HG02759 (cell line): ENCODE measurements at regions not wholly inside any gene's neighbourhood (a gene's known extent, or its start where the extent isn't known, plus 50 kb on each side); places are given as distances from the start of the nearest gene placed in this dataset.
"Not testable (repeated sequence)": the region's sequence is repeated elsewhere in the genome, so short reads cannot be mapped to it uniquely, and the experiment has no call there.

Source experiments
- ATAC-seq: cut with Tn5 transposase; IDR thresholded peaks from one replicate; pipeline ENCODE4 v1.9.1; 2021; ENCODE audit warnings: mild to moderate bottlenecking, moderate library complexity; ENCODE audit not compliant: unreplicated experiment

GRCh38 chr12:107517816-107518215, 167.8 kb upstream of the PWP1 start:
- ATAC-seq: not testable (repeated sequence)

- ATAC-seq: no peak
These were observed 166.7 kb upstream of the PWP1 start for GRCh38 chr12:107518868-107519267.

- ATAC-seq: no peak
These were observed 165.4 kb upstream of the PWP1 start for GRCh38 chr12:107519906-107520859.

GRCh38 chr12:107521826-107522355, 163.7 kb upstream of the PWP1 start:
- no peak for ATAC-seq

- ATAC-seq: no peak
These were observed 162.7 kb upstream of the PWP1 start for GRCh38 chr12:107522692-107523477.

GRCh38 chr12:107523775-107524535, 161.6 kb upstream of the PWP1 start:
- no peak for ATAC-seq

- ATAC-seq: no peak
These were observed 160.4 kb upstream of the PWP1 start for GRCh38 chr12:107525063-107525718.

GRCh38 chr12:107525719-107526554, 159.7 kb upstream of the PWP1 start:
- no peak for ATAC-seq

GRCh38 chr12:107526555-107527180, 158.9 kb upstream of the PWP1 start:
- ATAC-seq: no peak

- ATAC-seq: no peak
These were observed 156.8 kb upstream of the PWP1 start for GRCh38 chr12:107528731-107529365.

GRCh38 chr12:107529991-107530390, 155.6 kb upstream of the PWP1 start:
- ATAC-seq: no peak

GRCh38 chr12:107530701-107531100, 154.9 kb upstream of the PWP1 start:
- no peak for ATAC-seq

GRCh38 chr12:107533218-107533617, 152.4 kb upstream of the PWP1 start:
- ATAC-seq: peak; percentile 49

GRCh38 chr12:107536613-107537012, 149.0 kb upstream of the PWP1 start:
- ATAC-seq: no peak

GRCh38 chr12:107537464-107538119, 148.0 kb upstream of the PWP1 start:
- ATAC-seq: no peak

GRCh38 chr12:107539196-107539939, 146.2 kb upstream of the PWP1 start:
- ATAC-seq: no peak

- no peak for ATAC-seq
These were observed 144.4 kb upstream of the PWP1 start for GRCh38 chr12:107541001-107541705.
